Thoracic aorta (tissue), 2 donors: ENCODE measurements at regions not wholly inside any gene's neighbourhood (a gene's known extent, or its start where the extent isn't known, plus 50 kb on each side); places are given as distances from the start of the nearest gene placed in this dataset.
A peak's percentile ranks its signal among the peaks of the same experiment; 100 is the strongest.

Source experiments
- ATAC-seq: fragments of 150-250 bp; one replicate; pipeline ENCODE4 v1.8.0; 2017; ENCODE audit warnings: low read depth; ENCODE audit not compliant: insufficient number of reproducible peaks, low FRiP score
- DNase-seq: peaks from one replicate; pipeline ENCODE4 v3.0.0-alpha.2; 2020; ENCODE audit warnings: low spot score
- H3K27ac ChIP-seq, 2 donors: fragments of 200-600 bp; sonication (generic); 1 replicate in 1 of 2; 2 replicates in 1 of 2; pipeline ENCODE4 v1.5.1; 2016; ENCODE audit warnings: mild to moderate bottlenecking in 2 of 2, moderate library complexity in 2 of 2
- H3K27me3 ChIP-seq: fragments of 200-600 bp; sonication (generic); replicated peaks from 2 replicates; pipeline ENCODE4 v1.6.0; 2016; ENCODE audit warnings: mild to moderate bottlenecking; ENCODE audit not compliant: insufficient read depth
- H3K36me3 ChIP-seq: fragments of 200-600 bp; sonication (generic); one replicate; pipeline ENCODE4 v1.5.1; 2016
- H3K4me1 ChIP-seq, 2 donors: fragments of 200-600 bp; sonication (generic); 1 replicate in 1 of 2; 2 replicates in 1 of 2; pipeline versions ENCODE4 v1.5.1 to v1.6.0; 2016; ENCODE audit warnings: low read depth in 2 of 2, mild to moderate bottlenecking in 1 of 2; ENCODE audit not compliant: control insufficient read depth in 1 of 2
- H3K4me3 ChIP-seq: fragments of 200-600 bp; sonication (generic); 2 replicates; pipeline ENCODE4 v1.5.1; 2016; ENCODE audit warnings: mild to moderate bottlenecking
- H3K9me3 ChIP-seq: fragments of 200-600 bp; sonication (generic); 2 replicates; pipeline ENCODE4 v1.5.1; 2016
- TF ChIP-seq, protein P1 (sequence below): fragments of 200-600 bp; sonication (generic); IDR thresholded peaks from one replicate; pipeline ENCODE4 v1.5.1; 2019; ENCODE audit warnings: antibody characterized with exemption

DNA sequence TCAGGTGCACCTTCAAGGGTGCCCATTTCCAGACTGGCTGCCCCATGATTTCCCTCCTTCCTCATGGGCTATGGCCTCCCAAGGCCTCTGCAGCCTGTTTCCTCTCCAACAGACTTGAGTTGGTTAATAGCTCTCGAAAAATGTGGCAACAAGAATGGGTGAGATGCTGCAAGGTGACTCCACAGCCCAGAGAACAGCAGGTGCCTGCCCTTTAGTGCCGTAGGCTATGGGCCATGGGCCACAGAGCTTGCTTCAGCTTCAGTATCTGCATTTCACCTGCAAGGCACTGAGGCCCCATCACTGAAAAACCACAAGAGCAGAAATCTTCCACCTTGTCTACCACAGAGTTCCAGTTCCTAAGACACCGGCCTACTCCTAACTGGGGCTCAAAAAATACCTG, 122.0 kb downstream of the ETS2 start:
- no peaks in the 10 kb centered on the region for H3K27me3 ChIP-seq
- ATAC-seq (no peak), DNase-seq (no peak)
- H3K4me1 ChIP-seq, result peaks cover 14 to 37% of the 10 kb centered on the region in 2 donors
- H3K4me3 ChIP-seq, result no peak overlapping the region
- H3K9me3 ChIP-seq, result no peaks in the 10 kb centered on the region
- H3K27ac ChIP-seq, result no peak overlapping the region
- no peaks in the 10 kb centered on the region for H3K36me3 ChIP-seq
- TF ChIP-seq, protein P1, sequence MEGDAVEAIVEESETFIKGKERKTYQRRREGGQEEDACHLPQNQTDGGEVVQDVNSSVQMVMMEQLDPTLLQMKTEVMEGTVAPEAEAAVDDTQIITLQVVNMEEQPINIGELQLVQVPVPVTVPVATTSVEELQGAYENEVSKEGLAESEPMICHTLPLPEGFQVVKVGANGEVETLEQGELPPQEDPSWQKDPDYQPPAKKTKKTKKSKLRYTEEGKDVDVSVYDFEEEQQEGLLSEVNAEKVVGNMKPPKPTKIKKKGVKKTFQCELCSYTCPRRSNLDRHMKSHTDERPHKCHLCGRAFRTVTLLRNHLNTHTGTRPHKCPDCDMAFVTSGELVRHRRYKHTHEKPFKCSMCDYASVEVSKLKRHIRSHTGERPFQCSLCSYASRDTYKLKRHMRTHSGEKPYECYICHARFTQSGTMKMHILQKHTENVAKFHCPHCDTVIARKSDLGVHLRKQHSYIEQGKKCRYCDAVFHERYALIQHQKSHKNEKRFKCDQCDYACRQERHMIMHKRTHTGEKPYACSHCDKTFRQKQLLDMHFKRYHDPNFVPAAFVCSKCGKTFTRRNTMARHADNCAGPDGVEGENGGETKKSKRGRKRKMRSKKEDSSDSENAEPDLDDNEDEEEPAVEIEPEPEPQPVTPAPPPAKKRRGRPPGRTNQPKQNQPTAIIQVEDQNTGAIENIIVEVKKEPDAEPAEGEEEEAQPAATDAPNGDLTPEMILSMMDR, result no peak

DNA sequence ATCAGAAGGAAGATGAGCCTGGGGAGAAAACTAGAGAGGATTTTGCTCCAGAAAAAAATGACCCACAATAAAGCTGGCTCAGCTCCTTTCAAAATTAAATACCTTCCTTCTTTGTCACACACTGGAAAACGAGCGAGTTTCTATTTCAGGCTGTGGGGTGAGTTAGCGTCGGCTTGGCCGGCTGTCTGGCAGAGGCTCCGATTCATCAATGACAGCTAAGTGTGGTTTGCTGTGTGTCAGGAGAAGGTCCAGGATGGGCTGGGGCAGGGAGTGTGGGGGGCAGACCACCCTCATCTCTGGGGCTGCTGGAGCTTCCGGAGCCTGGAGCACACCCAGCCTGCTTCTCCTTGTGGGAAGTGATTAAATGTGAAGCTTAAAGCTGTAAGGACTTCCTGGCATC, 120.2 kb downstream of the ETS2 start:
- ATAC-seq (peak; percentile 75), DNase-seq (peak; percentile 58)
- peak overlapping the region; percentile 86 to 92 for H3K27ac ChIP-seq
- H3K4me3 ChIP-seq, result peak overlapping the region; percentile 68
- no peaks in the 10 kb centered on the region for H3K27me3 ChIP-seq
- H3K4me1 ChIP-seq, result peaks cover 18 to 48% of the 10 kb centered on the region in 2 donors
- TF ChIP-seq, protein P1, result no peak
- no peaks in the 10 kb centered on the region for H3K9me3 ChIP-seq
- no peaks in the 10 kb centered on the region for H3K36me3 ChIP-seq

DNA sequence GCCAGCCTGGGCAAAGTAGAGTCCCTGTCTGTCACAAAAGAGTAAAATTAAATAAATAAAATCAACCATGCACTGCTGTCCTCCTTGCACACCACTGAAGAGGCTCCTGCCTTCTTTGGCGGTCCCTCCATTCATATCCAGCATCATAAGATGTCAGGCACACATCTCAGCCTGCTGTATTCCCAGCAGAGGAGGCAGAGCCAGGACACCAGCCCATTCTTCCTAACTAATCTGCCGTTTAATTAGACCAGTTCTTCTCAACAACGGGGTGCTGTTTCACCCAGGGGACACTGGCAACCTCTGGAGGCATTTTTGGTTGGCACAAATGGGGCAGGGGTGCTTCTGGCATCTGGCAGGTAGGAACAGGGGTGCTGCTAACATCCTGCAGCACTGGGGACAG, 119.7 kb downstream of the ETS2 start:
- TF ChIP-seq, protein P1, result no peak
- peak overlapping the region; percentile 86 to 92 for H3K27ac ChIP-seq
- H3K27me3 ChIP-seq, result no peaks in the 10 kb centered on the region
- peak overlapping the region; percentile 68 for H3K4me3 ChIP-seq
- H3K36me3 ChIP-seq, result no peaks in the 10 kb centered on the region
- no peaks in the 10 kb centered on the region for H3K9me3 ChIP-seq
- DNase-seq, result no peak
- ATAC-seq, result no peak
- peaks cover 21 to 48% of the 10 kb centered on the region in 2 donors for H3K4me1 ChIP-seq

DNA sequence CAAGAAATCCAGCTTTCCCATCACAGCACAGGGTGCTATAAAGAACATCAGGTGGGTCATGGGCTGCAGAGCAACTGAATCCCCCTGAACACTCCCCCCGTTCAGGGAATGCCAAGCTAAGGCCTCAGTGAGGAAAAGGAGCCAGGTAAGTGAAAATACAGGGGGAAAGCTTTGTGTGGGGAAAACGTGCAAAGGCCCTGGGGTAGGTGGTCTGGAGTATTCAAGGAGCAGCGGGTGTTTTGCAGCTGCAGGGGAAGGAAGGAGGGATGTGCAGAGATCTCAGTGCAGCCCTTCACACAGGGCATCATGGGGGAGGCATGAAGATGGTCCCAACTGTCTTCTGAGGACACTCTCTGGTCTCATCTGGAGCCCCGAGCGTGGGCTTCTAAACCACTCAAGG, 119.2 kb downstream of the ETS2 start:
- H3K36me3 ChIP-seq, result no peaks in the 10 kb centered on the region
- no peak for ATAC-seq

DNA sequence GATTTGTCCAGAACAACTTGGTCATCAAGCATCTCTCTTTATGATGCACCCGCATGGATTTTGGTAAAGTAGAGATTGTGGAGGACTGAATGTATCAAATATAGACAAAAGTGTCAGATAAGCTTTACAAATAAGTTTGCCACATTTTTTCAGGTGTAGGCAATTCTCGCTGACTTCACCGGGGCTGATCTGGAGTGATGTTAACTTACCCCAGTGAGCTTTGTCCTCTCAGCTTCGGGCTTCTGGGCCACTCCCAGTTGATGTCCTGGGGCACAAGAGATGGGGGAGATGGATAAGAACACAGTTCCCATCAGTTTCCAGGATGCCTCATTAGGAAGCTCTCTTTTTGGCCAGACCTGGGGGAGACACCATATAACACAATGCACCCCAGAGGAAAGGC, 117.7 kb downstream of the ETS2 start:
- TF ChIP-seq, protein P1, result no peak
- Histone ChIP-seq H3K27ac (no peak overlapping the region), H3K36me3 (no peaks in the 10 kb centered on the region), H3K9me3 (no peaks in the 10 kb centered on the region), H3K4me3 (no peak overlapping the region), H3K4me1 (peaks cover 24 to 53% of the 10 kb centered on the region in 2 donors), H3K27me3 (no peaks in the 10 kb centered on the region)
- ATAC-seq, result no peak
- no peak for DNase-seq

More for the DNA sequence above, 119.2 kb downstream of the ETS2 start:
- TF ChIP-seq, protein P1, result no peak
- Histone ChIP-seq H3K9me3 (no peaks in the 10 kb centered on the region), H3K4me3 (no peak overlapping the region), H3K4me1 (peaks cover 21 to 48% of the 10 kb centered on the region in 2 donors), H3K27me3 (no peaks in the 10 kb centered on the region), H3K27ac (peak overlapping the region; percentile 86 to 92)
- no peak for DNase-seq
